Sigmoid colon (tissue), 4 donors: ENCODE measurements at regions not wholly inside any gene's neighbourhood (a gene's known extent, or its start where the extent isn't known, plus 50 kb on each side); places are given as distances from the start of the nearest gene placed in this dataset.
"Not testable (repeated sequence)": the region's sequence is repeated elsewhere in the genome, so short reads cannot be mapped to it uniquely, and the experiment has no call there.

ENCODE experiments used
- CTCF ChIP-seq, 4 experiments: fragments of 450-650 bp in 3 of 4; fragments of 200-600 bp in 1 of 4; IDR thresholded peaks; one replicate each; pipeline ENCODE4 v1.5.1; 2016 to 2019; ENCODE audit warnings: antibody characterized with exemption in 4 of 4, mild to moderate bottlenecking in 3 of 4, moderate library complexity in 2 of 4
- POLR2AphosphoS5 ChIP-seq, 4 donors: sonication (generic); formaldehyde crosslinking; IDR thresholded peaks; one replicate each; pipeline ENCODE4 v1.6.1; 2017; ENCODE audit warnings: antibody characterized with exemption in 4 of 4

- TF ChIP-seq CTCF, POLR2AphosphoS5 (IDR thresholded peaks at IDR 0.05): not testable (repeated sequence)
Measured at GRCh38 chr2:113333735-113334134, 55.0 kb upstream of the PAX8 start.
